Activated naive CD8-positive, alpha-beta T cell treated with anti-CD3 and anti-CD28 coated beads, Interleukin-2, amount 10 ng/mL, durations not matched to agents 7 days and 5 days (primary cell): ENCODE measurements at regions not wholly inside any gene's neighbourhood (a gene's known extent, or its start where the extent isn't known, plus 50 kb on each side); places are given as distances from the start of the nearest gene placed in this dataset.
"Not testable (repeated sequence)": the region's sequence is repeated elsewhere in the genome, so short reads cannot be mapped to it uniquely, and the experiment has no call there.

Experiments
- ATAC-seq: fragments of 150-1000 bp; cut with Tn5 transposase; one replicate; pipeline ENCODE4 v1.10.0; 2021; ENCODE audit warnings: low read depth, moderate library complexity
- POLR2A ChIA-PET: fragments of 350-600 bp; sonication (Branson Sonifier 250); formaldehyde crosslinking; loops from one replicate; lab custom pipeline; 2021; ENCODE audit warnings: antibody characterized with exemption; lab: Charles Lee
- DNase-seq: peaks from one replicate; pipeline ENCODE4 v3.0.0; 2021
- H3K27ac Mint-ChIP-seq: one replicate; pipeline ENCODE4 v1.8.0; 2022; ENCODE audit warnings: mild to moderate bottlenecking, mixed read lengths
- H3K27me3 Mint-ChIP-seq: one replicate; pipeline ENCODE4 v1.8.0; 2022; ENCODE audit warnings: mild to moderate bottlenecking, moderate library complexity, mixed read lengths
- H3K36me3 Mint-ChIP-seq: one replicate; pipeline ENCODE4 v1.8.0; 2021; ENCODE audit warnings: mild to moderate bottlenecking, mixed read lengths
- H3K4me1 Mint-ChIP-seq: one replicate; pipeline ENCODE4 v1.8.0; 2021; ENCODE audit warnings: mixed read lengths
- H3K4me3 Mint-ChIP-seq: one replicate; pipeline ENCODE4 v1.8.0; 2022; ENCODE audit warnings: mild to moderate bottlenecking, moderate library complexity, mixed read lengths
- H3K9me3 Mint-ChIP-seq: one replicate; pipeline ENCODE4 v1.8.0; 2021; ENCODE audit warnings: mixed read lengths

GRCh38 chr4:152202415-152202814 is 333.5 kb downstream of the FBXW7 start:
- Mint-ChIP-seq H3K27me3 (peaks cover 2% of the 10 kb centered on the region), H3K4me1 (no peaks in the 10 kb centered on the region), H3K9me3 (peaks cover 1% of the 10 kb centered on the region), H3K36me3 (no peaks in the 10 kb centered on the region), H3K27ac (no peak overlapping the region), H3K4me3 (no peak overlapping the region)
- ATAC-seq: no peak
- POLR2A ChIA-PET: no interaction called here
- no peak for DNase-seq

GRCh38 chr4:152200511-152201333 is 335.2 kb downstream of the FBXW7 start:
- POLR2A ChIA-PET: no interaction called here
- no peak for DNase-seq
- Mint-ChIP-seq H3K36me3 (no peaks in the 10 kb centered on the region), H3K4me1 (no peaks in the 10 kb centered on the region), H3K27me3 (no peaks in the 10 kb centered on the region), H3K9me3 (peaks cover 1% of the 10 kb centered on the region), H3K4me3 (no peak overlapping the region), H3K27ac (no peak overlapping the region)
- no peak for ATAC-seq

- H3K9me3 Mint-ChIP-seq: peaks cover 2% of the 10 kb centered on the region
- H3K4me3 Mint-ChIP-seq: no peak overlapping the region
- H3K27me3 Mint-ChIP-seq: no peaks in the 10 kb centered on the region
- POLR2A ChIA-PET: no interaction called here
- no peak for DNase-seq
- H3K4me1 Mint-ChIP-seq: no peaks in the 10 kb centered on the region
- H3K27ac Mint-ChIP-seq: no peak overlapping the region
- H3K36me3 Mint-ChIP-seq: peaks cover 2% of the 10 kb centered on the region
- ATAC-seq: no peak
Observed at GRCh38 chr4:152197211-152197610, 338.7 kb downstream of the FBXW7 start.

GRCh38 chr4:152195888-152196287 is 340.0 kb downstream of the FBXW7 start:
- no peaks in the 10 kb centered on the region for H3K4me1 Mint-ChIP-seq
- peaks cover 2% of the 10 kb centered on the region for H3K36me3 Mint-ChIP-seq
- no peak overlapping the region for H3K4me3 Mint-ChIP-seq
- POLR2A ChIA-PET: no interaction called here
- no peak overlapping the region for H3K27ac Mint-ChIP-seq
- ATAC-seq: no peak
- DNase-seq: no peak
- peaks cover 2% of the 10 kb centered on the region for H3K9me3 Mint-ChIP-seq
- H3K27me3 Mint-ChIP-seq: no peaks in the 10 kb centered on the region

- H3K27ac Mint-ChIP-seq: no peak overlapping the region
- H3K36me3 Mint-ChIP-seq: peaks cover 2% of the 10 kb centered on the region
- peaks cover 2% of the 10 kb centered on the region for H3K9me3 Mint-ChIP-seq
- no peak overlapping the region for H3K4me3 Mint-ChIP-seq
- peaks cover 8% of the 10 kb centered on the region for H3K4me1 Mint-ChIP-seq
- ATAC-seq: no peak
- no peak for DNase-seq
- POLR2A ChIA-PET: no interaction called here
- H3K27me3 Mint-ChIP-seq: no peaks in the 10 kb centered on the region
Observed at GRCh38 chr4:152193059-152193458, 342.8 kb downstream of the FBXW7 start.

- H3K27ac Mint-ChIP-seq: no peak overlapping the region
- POLR2A ChIA-PET: no interaction called here
- no peak for ATAC-seq
- no peaks in the 10 kb centered on the region for H3K27me3 Mint-ChIP-seq
- no peak overlapping the region for H3K4me3 Mint-ChIP-seq
- H3K4me1 Mint-ChIP-seq: peaks cover 8% of the 10 kb centered on the region
- H3K9me3 Mint-ChIP-seq: peaks cover 2% of the 10 kb centered on the region
- H3K36me3 Mint-ChIP-seq: peaks cover 2% of the 10 kb centered on the region
- DNase-seq: no peak
Observed at GRCh38 chr4:152190907-152191306, 345.0 kb downstream of the FBXW7 start.

GRCh38 chr4:152189451-152190179 is 346.3 kb downstream of the FBXW7 start:
- Mint-ChIP-seq H3K27ac (no peak overlapping the region), H3K4me1 (peaks cover 8% of the 10 kb centered on the region), H3K9me3 (peaks cover 2% of the 10 kb centered on the region), H3K4me3 (no peak overlapping the region), H3K27me3 (no peaks in the 10 kb centered on the region), H3K36me3 (no peaks in the 10 kb centered on the region)
- DNase-seq (no peak), ATAC-seq (no peak)
- POLR2A ChIA-PET: no interaction called here

- no peak for DNase-seq
- no peak overlapping the region for H3K27ac Mint-ChIP-seq
- no peaks in the 10 kb centered on the region for H3K27me3 Mint-ChIP-seq
- no peaks in the 10 kb centered on the region for H3K36me3 Mint-ChIP-seq
- no peak overlapping the region for H3K4me3 Mint-ChIP-seq
- peaks cover 3% of the 10 kb centered on the region for H3K9me3 Mint-ChIP-seq
- peaks cover 8% of the 10 kb centered on the region for H3K4me1 Mint-ChIP-seq
- POLR2A ChIA-PET: no interaction called here
- ATAC-seq: no peak
Observed at GRCh38 chr4:152188801-152189200, 347.1 kb downstream of the FBXW7 start.

GRCh38 chr4:152187693-152188092 is 348.2 kb downstream of the FBXW7 start:
- Mint-ChIP-seq H3K36me3 (no peaks in the 10 kb centered on the region), H3K27me3 (no peaks in the 10 kb centered on the region), H3K27ac (no peak overlapping the region), H3K9me3 (peaks cover 5% of the 10 kb centered on the region), H3K4me3 (no peak overlapping the region), H3K4me1 (peaks cover 8% of the 10 kb centered on the region)
- ATAC-seq: no peak
- POLR2A ChIA-PET: no interaction called here
- no peak for DNase-seq

GRCh38 chr4:152185786-152186550 is 349.9 kb downstream of the FBXW7 start:
- H3K36me3 Mint-ChIP-seq: no peaks in the 10 kb centered on the region
- DNase-seq (no peak), ATAC-seq (no peak)
- no peak overlapping the region for H3K27ac Mint-ChIP-seq
- peaks cover 7% of the 10 kb centered on the region for H3K9me3 Mint-ChIP-seq
- H3K4me3 Mint-ChIP-seq: no peak overlapping the region
- peaks cover 8% of the 10 kb centered on the region for H3K4me1 Mint-ChIP-seq
- no peaks in the 10 kb centered on the region for H3K27me3 Mint-ChIP-seq
- POLR2A ChIA-PET: no interaction called here

- Mint-ChIP-seq H3K4me3 (no peak overlapping the region), H3K4me1 (no peaks in the 10 kb centered on the region), H3K27ac (no peak overlapping the region), H3K27me3 (peaks cover 2% of the 10 kb centered on the region), H3K9me3 (peaks cover 7% of the 10 kb centered on the region), H3K36me3 (no peaks in the 10 kb centered on the region)
- DNase-seq (no peak), ATAC-seq (no peak)
- POLR2A ChIA-PET: no interaction called here
Observed at GRCh38 chr4:152181150-152181549, 354.7 kb downstream of the FBXW7 start.

- Mint-ChIP-seq H3K27me3 (peaks cover 2% of the 10 kb centered on the region), H3K4me1 (no peaks in the 10 kb centered on the region), H3K9me3 (peaks cover 7% of the 10 kb centered on the region), H3K27ac (no peak overlapping the region), H3K36me3 (no peaks in the 10 kb centered on the region), H3K4me3 (no peak overlapping the region)
- ATAC-seq (no peak), DNase-seq (no peak)
- POLR2A ChIA-PET: no interaction called here
Observed at GRCh38 chr4:152180369-152180768, 355.5 kb downstream of the FBXW7 start.

- H3K27me3 Mint-ChIP-seq, H3K27ac Mint-ChIP-seq, H3K36me3 Mint-ChIP-seq, H3K9me3 Mint-ChIP-seq, DNase-seq, POLR2A ChIA-PET, H3K4me3 Mint-ChIP-seq, ATAC-seq, H3K4me1 Mint-ChIP-seq: not testable (repeated sequence)
Observed at GRCh38 chr4:152177538-152177937, 358.4 kb downstream of the FBXW7 start.
